GM13976 (cell line): ENCODE measurements at regions not wholly inside any gene's neighbourhood (a gene's known extent, or its start where the extent isn't known, plus 50 kb on each side); places are given as distances from the start of the nearest gene placed in this dataset.
"Not testable (repeated sequence)": the region's sequence is repeated elsewhere in the genome, so short reads cannot be mapped to it uniquely, and the experiment has no call there.

Experiments
- DNase-seq: peaks from one replicate; pipeline ENCODE4 v3.0.0; 2012; ENCODE audit warnings: low spot score
- in situ Hi-C: fragments of 300-500 bp; cut with MboI; formaldehyde crosslinking; loops from one replicate; pipeline ENCODE4 v1.12.0; 2022; ENCODE audit warnings: low sequenced_read_pairs, mixed read lengths, inconsistent platforms; ENCODE audit not compliant: unreplicated experiment
- TF ChIP-seq, protein P1 (sequence below): IDR thresholded peaks from 2 replicates; pipeline ENCODE4 v1.5.1; 2012; ENCODE audit warnings: borderline replicate concordance, mild to moderate bottlenecking; ENCODE audit not compliant: insufficient read depth; ENCODE audit errors: extremely low read depth, missing control alignments, control extremely low read depth

DNA sequence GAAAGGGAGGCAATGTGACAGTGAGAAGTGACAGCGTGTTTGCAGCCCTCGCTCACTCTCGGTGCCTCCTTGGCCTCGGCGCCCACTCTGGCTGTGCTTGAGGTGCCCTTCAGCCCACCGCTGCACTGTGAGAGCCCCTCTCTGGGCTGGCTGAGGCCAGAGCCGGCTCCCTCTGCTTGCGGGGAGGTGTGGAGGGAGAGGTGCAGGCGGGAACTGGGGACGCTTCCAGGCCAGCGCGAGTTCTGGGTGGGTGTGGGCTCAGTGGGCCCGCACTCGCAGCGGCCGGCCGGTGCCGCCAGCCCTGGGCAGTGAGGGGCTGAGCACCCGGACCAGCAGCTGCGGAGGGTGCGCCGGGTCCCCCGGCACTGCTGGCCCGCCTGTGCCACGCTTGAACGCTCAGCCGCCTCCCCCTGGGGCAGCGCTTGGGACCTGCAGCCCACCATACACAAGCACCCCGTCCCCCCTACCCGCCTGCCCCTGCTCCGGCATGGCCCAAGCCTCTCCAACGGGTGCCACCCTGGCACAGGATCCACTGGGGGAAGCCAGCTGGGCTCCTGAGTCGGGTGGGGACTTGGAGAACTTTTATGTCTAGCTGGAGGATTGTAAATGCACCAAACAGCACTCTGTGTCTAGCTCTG is 1142.8 kb upstream of the INTU start:
- TF ChIP-seq, protein P1, sequence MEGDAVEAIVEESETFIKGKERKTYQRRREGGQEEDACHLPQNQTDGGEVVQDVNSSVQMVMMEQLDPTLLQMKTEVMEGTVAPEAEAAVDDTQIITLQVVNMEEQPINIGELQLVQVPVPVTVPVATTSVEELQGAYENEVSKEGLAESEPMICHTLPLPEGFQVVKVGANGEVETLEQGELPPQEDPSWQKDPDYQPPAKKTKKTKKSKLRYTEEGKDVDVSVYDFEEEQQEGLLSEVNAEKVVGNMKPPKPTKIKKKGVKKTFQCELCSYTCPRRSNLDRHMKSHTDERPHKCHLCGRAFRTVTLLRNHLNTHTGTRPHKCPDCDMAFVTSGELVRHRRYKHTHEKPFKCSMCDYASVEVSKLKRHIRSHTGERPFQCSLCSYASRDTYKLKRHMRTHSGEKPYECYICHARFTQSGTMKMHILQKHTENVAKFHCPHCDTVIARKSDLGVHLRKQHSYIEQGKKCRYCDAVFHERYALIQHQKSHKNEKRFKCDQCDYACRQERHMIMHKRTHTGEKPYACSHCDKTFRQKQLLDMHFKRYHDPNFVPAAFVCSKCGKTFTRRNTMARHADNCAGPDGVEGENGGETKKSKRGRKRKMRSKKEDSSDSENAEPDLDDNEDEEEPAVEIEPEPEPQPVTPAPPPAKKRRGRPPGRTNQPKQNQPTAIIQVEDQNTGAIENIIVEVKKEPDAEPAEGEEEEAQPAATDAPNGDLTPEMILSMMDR, result no peak
- no peak for DNase-seq
- in situ Hi-C loops, result no loop called here

DNA sequence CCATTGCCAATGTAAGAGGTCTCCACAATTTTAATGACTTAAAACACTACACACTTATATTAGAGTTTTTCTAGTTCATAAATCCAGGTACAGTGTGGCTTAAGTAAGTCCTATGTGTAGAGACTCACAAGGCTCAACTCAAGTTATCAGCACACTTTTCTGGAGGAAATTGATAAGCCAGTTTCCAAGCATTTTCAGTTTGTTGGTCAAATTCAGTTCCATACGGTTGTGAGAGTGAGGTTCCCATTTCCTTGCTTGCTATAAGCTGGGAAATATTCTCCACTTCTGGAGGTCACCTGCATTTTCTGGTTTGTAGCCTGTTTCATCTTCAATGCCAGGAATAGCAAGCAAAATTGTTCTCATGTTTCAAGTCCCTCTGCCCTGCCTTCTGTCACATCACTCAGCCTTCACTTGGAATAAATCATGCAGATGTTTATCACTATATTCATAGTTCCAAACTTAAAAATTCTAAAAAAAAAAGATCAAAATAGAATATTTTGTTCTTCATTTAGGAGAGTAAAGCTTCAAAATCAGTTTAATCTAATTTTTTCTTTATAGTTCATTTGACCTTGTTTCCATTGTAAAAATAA is 1137.5 kb upstream of the INTU start:
- in situ Hi-C loops, result no loop called here
- DNase-seq, result no peak
- TF ChIP-seq, protein P1, result no peak

DNA sequence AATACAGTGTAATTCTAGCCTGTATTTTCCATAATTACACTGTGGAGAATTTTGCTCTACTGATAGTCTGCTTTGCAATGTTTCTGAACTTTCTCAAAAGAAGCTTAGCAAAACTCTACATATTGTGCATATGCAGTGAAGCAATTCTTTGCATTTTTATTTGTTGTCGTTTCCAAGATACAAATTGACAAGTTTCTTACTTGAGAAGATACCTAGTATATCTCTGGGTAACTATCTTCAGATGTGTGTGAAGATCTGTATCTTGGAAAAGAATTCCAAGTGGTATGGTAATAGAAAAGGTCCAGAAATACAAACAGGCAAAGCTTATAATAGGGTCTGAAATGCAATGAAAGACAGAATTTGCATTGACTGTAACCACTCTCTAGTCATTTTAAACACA is 1119.8 kb upstream of the INTU start:
- in situ Hi-C loops, result no loop called here
- no peak for DNase-seq
- TF ChIP-seq, protein P1, result no peak

- TF ChIP-seq, protein P1, result no peak
- DNase-seq, result no peak
- in situ Hi-C loops, result no loop called here
Measured at GRCh38 chr4:126513596-126513995, 1119.2 kb upstream of the INTU start.

DNA sequence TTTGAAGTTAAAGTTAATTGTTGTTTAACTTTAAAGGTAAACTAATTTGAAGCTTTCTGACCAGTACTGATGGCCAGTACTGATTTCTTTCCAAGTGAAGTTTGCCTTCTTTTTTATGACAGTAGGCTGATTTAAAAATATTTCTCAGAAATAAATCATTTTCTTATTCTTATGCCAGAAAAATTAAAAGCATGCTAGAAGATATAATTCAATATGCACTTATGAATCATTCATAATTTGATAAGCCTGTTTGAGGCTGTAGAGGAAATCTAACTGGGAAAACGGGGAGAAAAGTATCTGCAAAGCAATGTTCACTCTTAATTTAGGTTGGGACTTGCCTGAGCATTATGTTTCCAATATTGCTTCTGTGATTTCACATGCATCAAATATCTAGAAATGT is 1112.0 kb upstream of the INTU start:
- TF ChIP-seq, protein P1, result no peak
- in situ Hi-C loops, result no loop called here
- DNase-seq, result no peak

DNA sequence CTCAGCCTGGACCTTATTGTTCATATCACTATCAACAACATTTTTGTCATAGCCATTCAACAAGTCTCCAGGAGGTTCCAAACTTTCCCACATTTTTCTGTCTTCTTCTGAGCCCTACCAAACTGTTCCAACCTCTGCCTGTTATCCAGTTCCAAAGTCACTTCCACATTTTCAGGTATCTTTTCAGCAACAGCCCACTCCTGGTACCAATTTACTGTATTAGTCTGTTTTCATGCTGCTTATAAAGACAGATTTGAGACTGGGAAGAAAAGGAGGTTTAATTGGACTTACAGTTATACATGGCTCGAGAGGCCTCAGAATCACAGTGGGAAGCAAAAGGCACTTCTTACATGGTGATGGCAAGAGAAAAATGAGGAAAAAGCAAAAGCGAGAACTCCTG is 1107.4 kb upstream of the INTU start:
- DNase-seq, in situ Hi-C loops: not testable (repeated sequence)

GRCh38 chr4:126526335-126526734 is 1106.4 kb upstream of the INTU start:
- in situ Hi-C loops, result no loop called here
- TF ChIP-seq, protein P1, result no peak
- DNase-seq, result no peak
